Panc1 (cell line): ENCODE measurements at regions not wholly inside any gene's neighbourhood (a gene's known extent, or its start where the extent isn't known, plus 50 kb on each side); places are given as distances from the start of the nearest gene placed in this dataset.

Experiments used
- ATAC-seq: fragments of 200-7000 bp; cut with Tn5 transposase; 2 replicates; pipeline ENCODE4 v1.9.1; 2020; ENCODE audit warnings: mild to moderate bottlenecking, moderate library complexity
- BruUV-seq: library from RNA; stranded (reverse); fragments of 400-500 nt; replicated peaks from 2 replicates; lab custom pipeline; 2021; lab: Mats Ljungman, UMichigan
- CTCF ChIA-PET: fragments of 300-600 bp; sonication (Branson Sonifier 250); formaldehyde crosslinking; loops from one replicate; lab custom pipeline; 2022; ENCODE audit warnings: antibody characterized with exemption; lab: Charles Lee
- POLR2A ChIA-PET: fragments of 300-600 bp; sonication (Branson Sonifier 250); formaldehyde crosslinking; loops from one replicate; lab custom pipeline; 2022; ENCODE audit warnings: antibody characterized with exemption; lab: Charles Lee
- DNase-seq: peaks from one replicate; pipeline ENCODE4 v3.0.0-alpha.2; 2010; ENCODE audit warnings: low read depth, low spot score
- H3K27ac ChIP-seq: 2 replicates; pipeline ENCODE4 v1.5.1; 2011; ENCODE audit warnings: mild to moderate bottlenecking, low read length, inconsistent platforms
- H3K27me3 ChIP-seq: fragments of 200-500 bp; sonication (Bioruptor generic); 2 replicates; pipeline ENCODE4 v1.6.0; 2014; ENCODE audit warnings: low read length, inconsistent platforms; ENCODE audit not compliant: control insufficient read depth, insufficient read depth
- H3K36me3 ChIP-seq: fragments of 200-500 bp; sonication (Bioruptor generic); 2 replicates; pipeline ENCODE4 v1.5.1; 2014; ENCODE audit warnings: inconsistent platforms, mild to moderate bottlenecking, low read length, moderate library complexity; ENCODE audit not compliant: control insufficient read depth, insufficient read depth
- H3K4me1 ChIP-seq: 2 replicates; pipeline ENCODE4 v1.5.1; 2011; ENCODE audit warnings: inconsistent platforms, mild to moderate bottlenecking, low read length, moderate library complexity; ENCODE audit not compliant: control insufficient read depth, insufficient read depth
- H3K4me3 ChIP-seq, 2 experiments: 2 replicates each; pipeline ENCODE4 v1.5.1; 2011 to 2012; ENCODE audit warnings: low read depth in 2 of 2, low read length in 2 of 2, mild to moderate bottlenecking in 2 of 2, inconsistent platforms in 1 of 2, moderate library complexity in 1 of 2
- H3K9me3 ChIP-seq: fragments of 200-500 bp; sonication (Bioruptor generic); 2 replicates; pipeline ENCODE4 v1.5.1; 2014; ENCODE audit warnings: low read depth, mild to moderate bottlenecking, inconsistent platforms, low read length, moderate library complexity; ENCODE audit not compliant: control insufficient read depth, insufficient read depth
- CTCF ChIP-seq: fragments of 450-650 bp; IDR thresholded peaks from 2 replicates; pipeline ENCODE4 v1.5.1; 2017; ENCODE audit warnings: mild to moderate bottlenecking
- POLR2AphosphoS5 ChIP-seq: IDR thresholded peaks from 2 replicates; pipeline ENCODE4 v1.6.1; 2012; ENCODE audit warnings: mild to moderate bottlenecking, low read depth, low read length, moderate library complexity
- REST ChIP-seq, 2 experiments: IDR thresholded peaks; 2 replicates each; pipeline ENCODE4 v1.6.1; 2011 to 2012; ENCODE audit warnings: low read depth in 2 of 2, control low read depth in 1 of 2, low read length in 1 of 2, mild to moderate bottlenecking in 1 of 2, moderate library complexity in 1 of 2; ENCODE audit not compliant: insufficient read depth in 1 of 2
- SIN3A ChIP-seq: IDR thresholded peaks from 2 replicates; pipeline ENCODE4 v1.6.1; 2012; ENCODE audit warnings: low read depth, mild to moderate bottlenecking, low read length, moderate library complexity, borderline replicate concordance; ENCODE audit not compliant: insufficient read depth
- TCF7L2 ChIP-seq: IDR thresholded peaks from 2 replicates; pipeline ENCODE4 v1.6.1; 2011; ENCODE audit warnings: mild to moderate bottlenecking, low read depth, low read length, inconsistent platforms
- in situ Hi-C: cut with HindIII; loops from 2 replicates; pipeline ENCODE4 v1.10.0; 2016; ENCODE audit warnings: low sequenced_read_pairs, low pct_unique_long_range_greater_than_20kb
- intact Hi-C: fragments of 100-400 bp; cut with micrococcal nuclease; formaldehyde crosslinking; loops from one replicate; pipeline ENCODE4 v1.10.0; 2022; ENCODE audit not compliant: unreplicated experiment

DNA sequence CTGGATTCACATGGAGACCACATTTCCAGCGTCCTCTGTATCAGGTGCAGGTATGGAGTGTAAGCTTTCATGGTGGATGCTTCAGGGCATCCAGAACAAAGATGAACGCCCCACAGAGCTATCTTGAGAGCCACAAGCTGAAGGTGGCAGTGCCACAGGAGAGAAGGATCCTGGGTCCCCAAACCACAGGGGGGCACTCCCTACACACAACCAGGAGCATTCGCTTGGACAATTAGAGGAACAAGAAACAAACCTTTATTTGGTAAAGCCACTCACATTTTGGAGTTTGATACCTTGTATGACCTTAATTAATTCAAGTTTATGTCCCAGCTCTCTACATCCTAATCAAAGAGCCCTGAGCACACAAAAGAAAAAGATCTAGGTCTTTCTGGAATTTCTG is 406.3 kb downstream of the PREX1 start:
- H3K36me3 ChIP-seq: no peaks in the 10 kb centered on the region
- no peak overlapping the region for H3K27ac ChIP-seq
- H3K27me3 ChIP-seq: peaks cover 18% of the 10 kb centered on the region
- DNase-seq (no peak), ATAC-seq (no peak)
- BruUV-seq: no TSS peak
- intact Hi-C loops (no loop called here), in situ Hi-C loops (no loop called here)
- H3K9me3 ChIP-seq: no peaks in the 10 kb centered on the region
- no peak overlapping the region for H3K4me3 ChIP-seq
- TF ChIP-seq REST (IDR thresholded peaks at IDR 0.05; ENCODE audit: insufficient read depth in 1 of 2, low read depth in 2 of 2, low read length in 1 of 2) (no peak), CTCF (peak; percentile 26; the same call in 1 of the 2 replicates)
- ChIA-PET POLR2A (no interaction called here), CTCF (interaction anchor here (0.6 to 1.3 kb wide), 2 partner anchors 157 to 199 kb away, joined by 4 to 7 read pairs; no protein-coding TSS in a partner anchor)
- H3K4me1 ChIP-seq: no peaks in the 10 kb centered on the region

DNA sequence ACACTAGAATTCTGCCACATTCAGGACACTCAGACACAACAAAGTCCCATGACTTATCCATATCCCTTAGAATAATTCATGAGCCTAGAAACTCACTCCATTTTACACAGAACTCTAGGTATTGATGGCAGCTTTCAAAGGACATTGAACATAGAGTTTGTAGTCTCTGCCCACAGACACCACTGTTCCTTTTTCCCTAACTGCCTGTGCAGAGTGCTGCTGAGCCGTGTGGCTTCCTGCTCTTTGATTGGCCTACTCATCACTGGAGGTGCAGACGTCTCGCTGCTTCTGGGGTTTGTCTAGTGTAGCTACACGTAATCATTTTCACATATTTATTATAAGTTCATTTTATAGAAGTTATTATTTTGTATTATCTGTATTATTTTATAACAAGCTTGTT is 407.6 kb downstream of the PREX1 start:
- TF ChIP-seq SIN3A (no peak), POLR2AphosphoS5 (no peak), TCF7L2 (no peak), REST (IDR thresholded peaks at IDR 0.05; ENCODE audit: insufficient read depth in 1 of 2, low read depth in 2 of 2, low read length in 1 of 2) (no peak), CTCF (no peak)
- POLR2A ChIA-PET: no interaction called here
- CTCF ChIA-PET: no interaction called here

More for the DNA sequence above, 407.6 kb downstream of the PREX1 start:
- Histone ChIP-seq H3K27ac (no peak overlapping the region), H3K4me3 (no peak overlapping the region), H3K36me3 (no peaks in the 10 kb centered on the region), H3K4me1 (no peaks in the 10 kb centered on the region), H3K9me3 (no peaks in the 10 kb centered on the region), H3K27me3 (peaks cover 18% of the 10 kb centered on the region)
- in situ Hi-C loops (no loop called here), intact Hi-C loops (no loop called here)
- DNase-seq (no peak), ATAC-seq (no peak)
- no TSS peak for BruUV-seq
